ENCODE measurements at regions not wholly inside any gene's neighbourhood (a gene's known extent, or its start where the extent isn't known, plus 50 kb on each side); places are given as distances from the start of the nearest gene placed in this dataset.
"Not testable (repeated sequence)": the region's sequence is repeated elsewhere in the genome, so short reads cannot be mapped to it uniquely, and the experiment has no call there.

DNA sequence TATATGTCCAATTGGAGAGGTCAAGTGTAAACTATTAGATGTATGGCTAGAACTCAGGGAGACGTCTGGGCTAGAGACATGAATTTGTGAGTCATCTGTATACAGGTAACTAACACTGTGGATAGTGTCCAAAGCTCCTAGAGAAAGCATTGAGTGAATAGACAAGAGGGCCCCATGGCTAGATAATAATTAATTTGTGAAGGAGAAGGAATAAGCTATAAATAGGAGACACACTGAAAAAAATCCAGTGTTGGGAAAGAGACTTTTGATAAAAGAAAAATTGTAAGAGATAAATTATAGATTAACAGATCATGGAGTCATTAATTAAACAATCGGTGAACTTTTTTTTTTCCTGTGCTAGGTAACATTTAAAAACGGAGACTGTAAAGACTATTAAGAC, 326.6 kb upstream of the PRICKLE1 start:
- Mint-ChIP-seq H3K9me3 (peaks cover 0 to 17% (median 2%) of the 10 kb centered on the region in 9 donors), H3K36me3 (no peaks in the 10 kb centered on the region), H3K4me3 (no peak overlapping the region), H3K4me1 (no peaks in the 10 kb centered on the region), H3K27ac (no peak overlapping the region), H3K27me3 (peaks cover 0 to 7% (median 0%) of the 10 kb centered on the region in 5 donors)
- POLR2A ChIA-PET: no interaction called here
- DNase-seq (no peak), ATAC-seq (no peak)

DNA sequence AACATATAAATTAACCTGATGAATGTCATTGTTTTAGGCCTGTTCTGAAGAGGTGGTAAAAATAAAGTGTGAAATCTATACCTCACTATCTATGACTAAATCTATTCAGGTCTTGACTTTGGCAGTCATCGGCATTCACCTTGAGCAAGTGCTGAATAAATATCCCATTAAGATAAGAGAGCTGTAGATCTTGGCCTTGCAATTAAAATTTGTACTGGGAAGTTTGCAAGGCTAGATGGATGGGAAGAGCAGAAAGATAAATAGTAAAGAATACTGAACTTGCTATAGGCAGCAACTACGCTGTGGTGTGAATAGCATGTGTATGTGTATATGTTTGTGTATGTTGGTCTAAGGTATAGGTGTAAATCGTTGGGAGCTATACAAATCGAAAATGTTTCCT, 325.9 kb upstream of the PRICKLE1 start:
- H3K9me3 Mint-ChIP-seq: peaks cover 0 to 17% (median 2%) of the 10 kb centered on the region in 9 donors
- ATAC-seq: no peak
- POLR2A ChIA-PET: no interaction called here

GRCh38 chr12:42912367-42912766, 322.8 kb upstream of the PRICKLE1 start:
- ATAC-seq (no peak), DNase-seq (no peak)
- H3K27me3 Mint-ChIP-seq: peaks cover 0 to 7% (median 0%) of the 10 kb centered on the region in 5 donors
- peaks cover 0 to 19% (median 4%) of the 10 kb centered on the region in 9 donors for H3K9me3 Mint-ChIP-seq
- no peak overlapping the region for H3K27ac Mint-ChIP-seq
- POLR2A ChIA-PET: no interaction called here
- H3K4me3 Mint-ChIP-seq: no peak overlapping the region
- no peaks in the 10 kb centered on the region for H3K4me1 Mint-ChIP-seq
- no peaks in the 10 kb centered on the region for H3K36me3 Mint-ChIP-seq

More for the DNA sequence above, 325.9 kb upstream of the PRICKLE1 start:
- Mint-ChIP-seq H3K27me3 (peaks cover 0 to 7% (median 0%) of the 10 kb centered on the region in 5 donors), H3K27ac (no peak overlapping the region), H3K4me1 (no peaks in the 10 kb centered on the region), H3K4me3 (no peak overlapping the region), H3K36me3 (no peaks in the 10 kb centered on the region)
- no peak for DNase-seq

- H3K4me1 Mint-ChIP-seq: no peaks in the 10 kb centered on the region
- H3K36me3 Mint-ChIP-seq: peaks cover 0 to 8% (median 0%) of the 10 kb centered on the region in 3 donors
- peaks cover 0 to 4% (median 0%) of the 10 kb centered on the region in 5 donors for H3K27me3 Mint-ChIP-seq
- DNase-seq (no peak), ATAC-seq (no peak)
- peaks cover 2 to 22% (median 8%) of the 10 kb centered on the region in 9 donors for H3K9me3 Mint-ChIP-seq
- H3K4me3 Mint-ChIP-seq: no peak overlapping the region
- POLR2A ChIA-PET: no interaction called here
- H3K27ac Mint-ChIP-seq: no peak overlapping the region
Measured at GRCh38 chr12:42910656-42911055, 321.1 kb upstream of the PRICKLE1 start.

- DNase-seq (no peak), ATAC-seq (no peak)
- Mint-ChIP-seq H3K4me3 (no peak overlapping the region), H3K36me3 (peaks cover 0 to 8% (median 0%) of the 10 kb centered on the region in 3 donors), H3K27me3 (peaks cover 0 to 2% (median 0%) of the 10 kb centered on the region in 5 donors), H3K9me3 (peaks cover 0 to 13% (median 7%) of the 10 kb centered on the region in 9 donors), H3K27ac (no peak overlapping the region), H3K4me1 (no peaks in the 10 kb centered on the region)
- POLR2A ChIA-PET: no interaction called here
Measured at GRCh38 chr12:42908712-42909111, 319.2 kb upstream of the PRICKLE1 start.

DNA sequence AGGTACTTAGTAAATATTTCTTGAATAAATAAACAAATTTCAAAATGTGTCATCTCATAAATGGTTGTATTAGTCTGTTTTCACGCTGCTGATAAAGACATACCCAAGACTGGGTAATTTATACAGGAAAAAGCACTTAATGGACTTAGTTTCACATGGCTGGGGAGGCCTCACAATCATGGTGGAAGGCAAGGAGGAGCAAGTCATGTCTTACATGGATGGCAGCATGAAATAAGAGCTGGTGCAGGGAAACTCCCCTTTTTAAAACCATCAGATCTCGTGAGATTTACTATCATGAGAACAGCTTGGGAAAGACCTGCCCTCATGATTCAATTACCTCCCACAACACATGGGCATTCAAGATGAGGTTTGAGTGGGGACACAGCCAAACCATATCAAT, 317.3 kb upstream of the PRICKLE1 start:
- DNase-seq, POLR2A ChIA-PET, H3K4me1 Mint-ChIP-seq, ATAC-seq, H3K4me3 Mint-ChIP-seq, H3K27ac Mint-ChIP-seq, H3K27me3 Mint-ChIP-seq, H3K9me3 Mint-ChIP-seq, H3K36me3 Mint-ChIP-seq: not testable (repeated sequence)

DNA sequence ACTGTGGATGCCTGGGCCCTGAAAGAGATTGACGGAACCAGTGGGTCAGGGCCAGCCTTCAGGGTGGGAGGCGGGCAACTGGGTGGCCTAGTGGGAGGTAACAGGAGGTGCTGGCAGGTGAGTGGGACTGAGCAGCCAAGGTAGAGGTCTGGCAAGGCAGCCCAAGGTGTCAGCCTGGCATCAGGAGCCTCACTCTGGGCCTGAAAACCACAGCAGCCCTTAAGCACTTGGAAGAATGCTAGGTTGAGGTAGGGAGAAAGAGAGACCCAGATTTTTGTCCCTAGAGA, 315.8 kb upstream of the PRICKLE1 start:
- no peak overlapping the region for H3K4me3 Mint-ChIP-seq
- peaks cover 0 to 2% (median 0%) of the 10 kb centered on the region in 5 donors for H3K27me3 Mint-ChIP-seq
- H3K4me1 Mint-ChIP-seq: no peaks in the 10 kb centered on the region
- peaks cover 0 to 17% (median 7%) of the 10 kb centered on the region in 9 donors for H3K9me3 Mint-ChIP-seq
- H3K36me3 Mint-ChIP-seq: peaks cover 0 to 14% (median 0%) of the 10 kb centered on the region in 3 donors
- DNase-seq (no peak), ATAC-seq (no peak)
- POLR2A ChIA-PET: no interaction called here
- H3K27ac Mint-ChIP-seq: no peak overlapping the region

GRCh38 chr12:42904683-42905418, 315.3 kb upstream of the PRICKLE1 start:
- POLR2A ChIA-PET: no interaction called here
- Mint-ChIP-seq H3K27me3 (peaks cover 0 to 2% (median 0%) of the 10 kb centered on the region in 5 donors), H3K9me3 (peaks cover 0 to 21% (median 7%) of the 10 kb centered on the region in 9 donors), H3K27ac (no peak overlapping the region), H3K36me3 (peaks cover 0 to 14% (median 0%) of the 10 kb centered on the region in 3 donors), H3K4me3 (no peak overlapping the region), H3K4me1 (no peaks in the 10 kb centered on the region)
- ATAC-seq: no peak
- no peak for DNase-seq

DNA sequence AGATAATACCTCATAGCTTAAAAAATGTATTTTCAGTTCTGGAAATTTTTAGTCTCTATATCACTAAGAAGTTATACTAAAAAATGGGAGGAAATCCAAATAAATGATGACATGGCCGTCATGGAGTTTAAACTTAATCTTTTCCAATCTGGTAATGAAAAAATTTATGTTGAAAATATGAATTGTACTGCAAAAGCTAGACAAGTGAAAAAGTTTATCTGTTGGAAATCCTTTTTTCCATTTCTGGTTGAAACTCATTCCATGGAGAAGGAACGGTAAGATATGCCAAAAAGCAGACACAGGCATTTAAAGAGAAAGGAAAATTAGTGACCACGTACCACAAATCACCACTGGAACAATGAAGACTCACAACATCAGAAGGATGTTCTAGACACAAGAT, 314.2 kb upstream of the PRICKLE1 start:
- H3K9me3 Mint-ChIP-seq: peaks cover 0 to 30% (median 6%) of the 10 kb centered on the region in 9 donors
- ATAC-seq: no peak
- no peaks in the 10 kb centered on the region for H3K27me3 Mint-ChIP-seq

GRCh38 chr12:42902001-42902400, 312.5 kb upstream of the PRICKLE1 start:
- Mint-ChIP-seq H3K4me1 (no peaks in the 10 kb centered on the region), H3K27me3 (no peaks in the 10 kb centered on the region), H3K27ac (no peak overlapping the region), H3K4me3 (no peak overlapping the region), H3K36me3 (peaks cover 0 to 12% (median 0%) of the 10 kb centered on the region in 3 donors), H3K9me3 (peaks cover 0 to 32% (median 6%) of the 10 kb centered on the region in 9 donors)
- POLR2A ChIA-PET: no interaction called here
- ATAC-seq (no peak), DNase-seq (no peak)

More for the DNA sequence above, 314.2 kb upstream of the PRICKLE1 start:
- no peaks in the 10 kb centered on the region for H3K4me1 Mint-ChIP-seq
- DNase-seq: no peak
- H3K36me3 Mint-ChIP-seq: peaks cover 0 to 14% (median 0%) of the 10 kb centered on the region in 3 donors
- POLR2A ChIA-PET: no interaction called here
- no peak overlapping the region for H3K27ac Mint-ChIP-seq
- H3K4me3 Mint-ChIP-seq: no peak overlapping the region

DNA sequence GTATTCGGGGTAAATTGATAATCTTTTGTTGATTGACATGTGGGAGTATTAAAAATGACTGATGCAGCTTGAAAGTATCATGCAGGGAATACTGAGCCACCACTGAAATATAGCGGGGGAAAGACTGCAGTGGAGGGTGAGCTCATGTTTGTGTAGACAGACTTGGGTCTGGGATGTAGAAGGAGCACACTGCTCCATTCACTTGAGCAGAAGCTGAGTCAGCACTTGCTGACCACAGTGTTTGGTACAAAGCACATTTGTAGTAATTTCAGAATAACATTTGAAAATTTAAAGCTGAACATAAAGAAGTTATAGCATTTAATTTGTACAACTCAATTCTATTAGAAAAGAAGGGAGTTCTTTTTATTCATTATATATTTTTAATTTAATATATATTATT, 304.3 kb upstream of the PRICKLE1 start:
- Mint-ChIP-seq H3K4me3 (no peak overlapping the region), H3K36me3 (no peaks in the 10 kb centered on the region), H3K4me1 (no peaks in the 10 kb centered on the region), H3K27ac (no peak overlapping the region), H3K27me3 (no peaks in the 10 kb centered on the region), H3K9me3 (peaks cover 0 to 16% (median 6%) of the 10 kb centered on the region in 9 donors)
- DNase-seq (no peak), ATAC-seq (no peak)
- POLR2A ChIA-PET: no interaction called here

DNA sequence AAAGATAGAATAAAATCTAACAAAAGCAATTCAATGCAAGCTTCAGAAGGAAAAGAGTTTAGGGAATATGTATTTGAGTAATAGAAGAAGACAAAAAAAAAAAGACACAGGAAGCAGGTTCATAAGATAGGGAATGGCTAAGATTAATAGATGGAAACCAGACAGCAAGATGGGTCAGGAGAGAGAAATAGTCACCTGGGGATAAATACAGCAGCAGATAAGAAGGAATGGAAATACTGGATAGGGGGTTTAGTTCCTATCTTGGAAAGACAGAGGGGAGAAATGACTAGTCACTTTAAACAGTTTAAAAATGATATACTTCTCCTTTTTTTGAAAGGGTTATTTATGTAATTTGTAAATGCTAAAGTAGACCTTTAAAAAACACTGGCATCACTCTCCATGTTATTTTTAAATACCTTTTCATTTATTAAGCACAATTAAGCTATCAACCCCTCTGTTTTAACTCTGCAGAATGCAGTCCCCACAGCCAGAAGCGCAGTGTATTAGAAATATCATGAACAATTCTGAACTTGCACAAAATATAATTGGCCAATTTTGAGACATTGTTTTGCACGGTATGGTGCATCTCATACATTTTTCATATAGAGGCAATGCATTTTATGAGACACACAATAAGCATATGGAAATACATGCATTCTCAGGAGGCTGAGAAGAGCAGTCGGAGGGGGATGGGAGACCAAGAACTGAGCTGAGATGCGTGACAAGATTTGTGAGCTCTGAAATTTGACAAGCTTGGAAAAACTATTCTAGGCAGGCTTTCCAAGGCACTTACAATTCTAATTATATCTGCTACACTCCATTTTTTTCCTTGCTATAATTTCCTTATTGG, 303.4 kb upstream of the PRICKLE1 start:
- Mint-ChIP-seq H3K36me3 (no peaks in the 10 kb centered on the region), H3K4me3 (no peak overlapping the region), H3K9me3 (peaks cover under 1 to 14% (median 4%) of the 10 kb centered on the region in 9 donors), H3K27me3 (no peaks in the 10 kb centered on the region), H3K27ac (no peak overlapping the region), H3K4me1 (no peaks in the 10 kb centered on the region)
- no peak for DNase-seq
- no peak for ATAC-seq
- POLR2A ChIA-PET: no interaction called here

GRCh38 chr12:42887657-42888056, 298.1 kb upstream of the PRICKLE1 start:
- ATAC-seq (no peak), DNase-seq (no peak)
- no peaks in the 10 kb centered on the region for H3K4me1 Mint-ChIP-seq
- peaks cover 2 to 26% (median 12%) of the 10 kb centered on the region in 9 donors for H3K9me3 Mint-ChIP-seq
- POLR2A ChIA-PET: no interaction called here
- H3K27ac Mint-ChIP-seq: no peak overlapping the region
- H3K4me3 Mint-ChIP-seq: no peak overlapping the region
- H3K36me3 Mint-ChIP-seq: no peaks in the 10 kb centered on the region
- no peaks in the 10 kb centered on the region for H3K27me3 Mint-ChIP-seq

All from naive thymus-derived CD8-positive, alpha-beta T cell (primary cell).